Stimulated activated CD8-positive, alpha-beta memory T cell treated with anti-CD3 and anti-CD28 coated beads, Interleukin-15, amount 100 ng/mL, for 24 hours (primary cell): ENCODE measurements at regions not wholly inside any gene's neighbourhood (a gene's known extent, or its start where the extent isn't known, plus 50 kb on each side); places are given as distances from the start of the nearest gene placed in this dataset.
"Not testable (repeated sequence)": the region's sequence is repeated elsewhere in the genome, so short reads cannot be mapped to it uniquely, and the experiment has no call there.

Experiments used
- DNase-seq: peaks from one replicate; pipeline ENCODE4 v3.0.0-alpha.2; 2020; ENCODE audit warnings: low read depth

DNA sequence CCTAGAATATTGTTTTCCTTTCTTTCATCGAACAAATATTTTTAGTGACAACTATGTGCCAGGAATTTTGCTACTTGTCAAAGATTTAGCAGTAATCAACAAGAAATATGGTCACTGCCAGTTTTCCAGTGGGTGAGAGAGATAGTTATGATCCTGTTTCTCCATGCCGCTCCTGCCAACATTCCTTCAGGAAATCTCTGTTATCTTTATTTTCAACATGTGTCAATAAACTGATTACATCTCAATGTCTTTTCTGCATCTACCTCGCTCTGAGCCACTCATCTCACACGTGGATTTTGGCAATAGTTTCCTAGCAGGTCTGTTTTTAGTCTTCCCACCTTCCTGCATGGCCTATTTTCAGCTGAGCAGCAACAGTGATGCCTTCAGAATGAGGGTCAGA is 650.0 kb upstream of the STXBP6 start:
- no peak for DNase-seq

DNA sequence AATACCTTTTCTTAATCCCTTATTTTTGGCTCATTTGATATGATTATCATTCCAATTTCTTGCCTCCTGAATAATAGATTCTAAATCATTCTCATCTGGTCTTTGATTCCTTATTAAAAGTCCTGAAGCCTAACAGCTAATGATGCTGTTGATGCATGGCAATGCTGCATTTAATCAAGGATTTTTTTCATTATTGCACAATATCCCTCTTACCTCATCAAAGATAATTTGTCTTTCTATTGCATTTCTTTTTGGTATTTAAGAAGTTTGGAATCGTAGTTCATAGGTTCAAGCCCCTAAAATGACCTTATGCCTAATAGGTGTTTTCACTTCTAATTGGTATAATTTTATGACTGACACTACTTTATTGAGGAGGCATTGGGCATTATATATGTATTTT is 648.2 kb upstream of the STXBP6 start:
- no peak for DNase-seq

DNA sequence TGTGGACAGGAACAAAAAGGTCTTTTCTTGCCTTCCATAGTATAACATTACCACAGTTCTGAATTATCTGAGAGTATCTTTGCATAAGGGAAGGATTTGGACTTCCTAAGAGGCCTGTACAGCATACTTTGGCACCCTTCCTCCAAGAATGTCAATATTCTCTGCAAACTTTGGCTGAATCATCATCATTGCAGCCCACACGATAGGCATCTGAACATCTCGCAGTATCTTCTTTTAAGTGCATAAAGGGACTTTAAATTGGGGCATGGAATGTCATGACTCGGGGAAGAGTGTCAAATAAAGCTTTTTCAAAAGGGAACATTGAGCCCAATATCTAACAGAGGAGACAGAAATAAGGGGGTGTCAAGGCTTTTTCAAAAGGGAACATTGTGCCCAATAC is 646.2 kb upstream of the STXBP6 start:
- no peak for DNase-seq

DNA sequence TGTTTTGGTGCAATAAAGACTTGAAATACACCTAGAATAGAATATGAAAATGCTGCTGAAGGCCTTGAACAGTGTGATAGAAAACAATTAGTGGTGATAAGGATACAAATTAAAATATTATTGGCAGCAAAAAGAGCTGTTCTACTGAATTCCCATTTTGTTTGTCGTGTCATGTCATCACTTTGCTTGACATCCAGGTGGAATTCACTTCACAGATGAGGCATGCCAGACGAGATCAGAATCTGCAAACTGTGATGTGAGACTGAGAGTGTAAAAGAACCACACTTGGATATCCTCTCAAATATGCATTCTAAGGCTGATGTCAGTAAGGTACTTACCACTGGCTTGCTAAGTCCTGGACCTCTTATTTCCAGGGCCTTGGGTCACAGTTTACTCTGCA is 635.1 kb upstream of the STXBP6 start:
- DNase-seq, result no peak

DNA sequence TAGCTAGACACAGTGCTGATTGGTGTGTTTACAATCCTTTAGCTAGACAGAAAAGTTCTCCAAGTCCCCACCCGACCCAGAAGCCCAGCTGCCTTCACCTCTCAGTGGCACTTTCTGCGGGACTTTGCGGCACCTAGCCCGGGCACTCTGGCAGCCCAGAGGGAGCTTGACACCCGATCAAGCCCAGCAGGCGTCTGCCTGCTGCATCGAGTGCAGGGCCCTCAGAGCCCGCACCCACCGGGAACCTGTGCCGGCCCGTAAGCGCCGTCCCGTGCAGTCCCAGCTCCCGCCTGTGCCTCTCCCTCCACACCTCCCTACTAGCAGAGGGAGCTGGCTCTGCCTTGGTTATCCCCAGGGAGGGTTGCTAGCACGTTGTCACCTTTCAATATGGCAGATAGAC is 631.0 kb upstream of the STXBP6 start:
- DNase-seq, result no peak

DNA sequence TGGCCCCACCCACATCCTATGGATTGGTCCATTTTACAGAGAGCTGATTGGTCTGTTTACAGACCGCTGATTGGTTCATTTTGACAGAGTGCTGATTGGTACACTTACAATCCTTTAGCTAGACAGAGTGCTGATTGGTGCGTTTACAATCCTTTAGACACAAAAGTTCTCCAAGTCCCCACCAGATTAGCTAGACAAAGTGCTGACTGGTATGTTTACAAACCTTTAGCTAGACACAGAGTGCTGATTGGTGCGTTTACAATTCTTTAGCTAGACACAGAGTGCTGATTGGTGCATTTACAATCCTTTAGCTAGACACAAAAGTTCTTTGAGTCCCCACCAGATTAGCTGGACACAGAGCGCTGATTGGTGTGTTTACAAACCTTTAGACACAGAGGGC is 630.6 kb upstream of the STXBP6 start:
- DNase-seq, result not testable (repeated sequence)

DNA sequence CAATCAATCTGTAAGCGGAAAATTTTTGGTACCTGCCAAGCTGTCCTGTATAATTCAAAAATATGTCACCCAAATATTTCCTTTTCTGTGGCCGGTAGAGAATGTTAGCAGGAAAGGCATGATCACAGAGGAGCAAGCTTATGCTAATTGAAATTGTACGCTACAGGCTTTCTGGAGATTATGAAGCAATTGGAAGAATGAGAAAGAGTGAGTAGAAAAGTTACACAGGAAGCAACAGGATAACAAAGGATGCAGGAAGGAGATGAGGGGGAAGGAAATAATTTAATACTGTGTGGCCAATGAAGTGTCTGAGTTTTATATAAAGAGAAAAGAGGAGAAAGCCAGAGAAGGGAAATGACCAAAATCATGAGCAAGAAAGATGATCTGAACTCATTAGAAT is 627.2 kb upstream of the STXBP6 start:
- DNase-seq, result no peak

DNA sequence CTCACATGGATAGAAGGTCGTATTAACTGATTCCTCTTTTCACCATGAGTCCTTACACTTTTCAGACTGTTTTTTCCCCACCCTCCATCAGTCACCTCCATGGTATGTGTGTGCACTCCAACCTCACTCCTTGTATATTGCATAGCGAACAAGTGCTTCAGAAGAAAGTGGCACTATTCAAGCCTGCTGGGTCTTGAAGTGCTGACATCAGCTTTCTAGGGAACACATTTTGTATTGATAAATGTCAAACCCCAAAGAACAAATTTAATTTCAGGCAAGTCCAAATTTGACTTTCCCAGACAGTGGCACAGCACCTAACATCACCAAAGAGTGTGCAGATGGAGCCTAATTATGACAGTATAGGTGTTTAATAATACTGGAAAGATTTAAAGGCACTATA is 617.4 kb upstream of the STXBP6 start:
- DNase-seq, result no peak

DNA sequence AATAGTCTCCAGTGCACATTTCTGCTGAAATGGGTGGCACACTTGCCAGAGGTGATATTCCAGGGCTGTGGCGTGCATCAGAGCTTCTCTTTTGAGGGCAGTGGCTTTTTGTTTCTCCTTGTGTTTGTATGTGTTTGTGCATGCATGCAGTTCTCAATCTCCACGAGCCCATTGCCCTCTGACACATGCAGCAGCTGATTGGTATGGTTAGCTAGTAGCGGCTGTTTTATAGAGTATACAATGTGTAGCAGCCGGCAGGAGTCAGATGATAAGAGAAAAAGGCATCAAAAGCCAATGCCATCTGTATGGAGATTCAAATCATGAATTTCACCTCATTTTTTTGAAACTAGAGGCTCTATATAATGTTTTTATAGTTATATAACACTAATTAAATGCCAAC is 616.9 kb upstream of the STXBP6 start:
- DNase-seq, result no peak

DNA sequence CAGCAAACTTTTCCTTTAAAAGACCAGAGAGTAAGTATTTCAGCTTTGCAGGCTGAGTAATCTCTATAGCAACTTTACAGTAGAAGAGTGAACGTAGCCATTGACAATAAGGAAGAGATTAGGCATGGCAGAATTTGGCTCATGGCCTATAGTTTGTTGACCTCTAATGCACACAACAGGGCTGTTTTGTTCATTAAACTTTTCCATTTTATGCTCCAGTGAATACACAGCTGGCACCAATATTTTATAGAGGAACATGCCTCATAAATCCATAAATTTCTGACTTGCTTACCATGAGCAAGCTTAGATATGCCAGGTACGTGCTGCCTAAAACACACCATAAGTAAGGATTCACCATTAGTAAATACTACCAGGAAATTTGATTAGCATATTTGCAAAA is 609.0 kb upstream of the STXBP6 start:
- DNase-seq, result no peak

DNA sequence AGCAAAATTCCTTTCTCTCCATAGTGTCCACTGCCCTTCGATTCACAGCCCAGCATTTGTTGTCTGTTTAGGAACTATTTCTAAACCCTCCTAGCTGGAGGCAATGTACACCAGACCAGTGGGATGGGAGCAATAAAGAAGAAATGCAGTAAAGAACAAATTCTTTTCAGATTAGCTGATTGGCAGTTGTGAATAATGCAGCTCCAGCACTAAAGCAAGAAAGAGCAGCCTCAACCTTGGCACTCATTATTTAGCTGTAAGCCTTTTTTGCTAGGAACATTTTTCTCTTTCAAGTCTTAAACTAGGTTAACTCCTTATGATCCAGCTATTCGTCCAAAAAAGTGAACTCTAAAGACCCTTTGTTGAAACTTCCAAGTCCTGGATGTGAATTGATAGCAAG is 580.5 kb upstream of the STXBP6 start:
- no peak for DNase-seq

DNA sequence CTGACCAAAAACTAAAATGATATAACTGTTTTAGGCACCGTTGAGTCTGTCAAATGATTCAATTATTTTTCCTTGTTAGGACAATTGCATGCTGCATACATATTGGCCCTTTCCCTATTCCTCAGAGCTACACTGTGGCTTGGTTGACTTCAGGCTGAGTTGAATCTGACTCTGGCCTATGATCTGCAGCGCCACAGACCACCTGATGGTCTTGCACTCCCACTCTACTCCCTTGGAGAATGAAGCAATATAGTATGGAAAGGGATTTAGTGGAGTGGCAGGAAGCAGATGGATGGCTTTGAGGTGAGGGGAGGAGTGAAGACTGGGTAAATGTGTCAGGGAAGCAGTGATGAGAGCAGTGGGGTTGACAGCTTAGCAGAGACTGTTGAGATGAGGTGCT is 579.0 kb upstream of the STXBP6 start:
- no peak for DNase-seq

DNA sequence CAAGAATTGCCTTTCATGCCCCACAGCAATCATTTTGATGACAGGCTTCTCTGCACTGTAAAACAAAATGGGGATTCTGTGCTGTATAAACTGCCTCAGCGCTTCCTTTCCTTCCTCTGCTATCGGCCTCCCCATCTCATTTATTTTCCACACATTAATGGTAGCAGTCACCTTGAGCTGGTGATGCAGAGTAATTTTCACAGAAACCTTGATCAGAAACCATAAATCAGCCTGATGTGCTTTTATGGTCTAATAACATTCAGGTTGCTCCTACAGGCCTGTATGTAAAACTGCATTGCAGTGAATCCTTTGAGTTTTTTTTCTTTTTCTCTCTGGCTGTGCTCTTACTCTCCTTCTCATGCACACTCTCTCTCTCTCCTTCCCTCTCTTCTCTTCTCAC is 578.4 kb upstream of the STXBP6 start:
- DNase-seq, result no peak

DNA sequence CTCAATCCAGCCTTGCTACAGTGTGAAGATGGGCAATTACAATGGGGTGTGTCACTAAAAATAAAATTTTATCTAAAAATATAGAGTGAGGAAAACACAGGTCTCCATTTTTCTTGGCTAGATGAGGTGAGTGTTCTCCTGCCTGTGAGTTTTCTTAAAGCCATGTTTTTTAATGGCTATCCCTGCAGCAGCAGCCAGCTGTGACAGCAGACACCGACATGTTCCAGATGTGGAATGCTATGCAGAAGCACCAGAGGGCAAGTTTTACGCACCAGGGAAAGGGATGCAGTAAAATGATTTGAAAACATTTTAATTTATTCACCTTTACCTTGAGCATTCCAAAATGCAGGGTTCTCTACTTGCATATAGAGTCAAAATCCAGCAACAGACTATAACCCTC is 577.0 kb upstream of the STXBP6 start:
- DNase-seq, result no peak

DNA sequence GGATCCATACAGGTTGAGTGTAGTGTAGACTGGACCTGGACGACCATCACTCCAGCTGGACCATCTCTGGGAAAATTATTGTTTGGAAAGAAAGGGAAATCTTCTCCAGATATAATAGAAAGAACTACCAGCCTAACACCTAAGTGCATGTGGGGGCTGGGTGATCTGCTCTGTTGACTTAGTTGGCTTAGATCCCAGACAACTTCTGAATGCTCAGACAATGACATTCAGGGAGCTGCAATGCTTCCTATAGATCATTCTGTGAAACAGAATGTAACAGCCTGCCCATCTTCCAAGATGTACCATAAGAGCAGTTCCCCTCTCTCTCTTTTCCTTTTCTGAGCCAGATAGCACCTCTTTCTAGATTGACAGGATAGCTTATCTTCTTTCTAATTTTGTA is 572.8 kb upstream of the STXBP6 start:
- DNase-seq, result no peak

DNA sequence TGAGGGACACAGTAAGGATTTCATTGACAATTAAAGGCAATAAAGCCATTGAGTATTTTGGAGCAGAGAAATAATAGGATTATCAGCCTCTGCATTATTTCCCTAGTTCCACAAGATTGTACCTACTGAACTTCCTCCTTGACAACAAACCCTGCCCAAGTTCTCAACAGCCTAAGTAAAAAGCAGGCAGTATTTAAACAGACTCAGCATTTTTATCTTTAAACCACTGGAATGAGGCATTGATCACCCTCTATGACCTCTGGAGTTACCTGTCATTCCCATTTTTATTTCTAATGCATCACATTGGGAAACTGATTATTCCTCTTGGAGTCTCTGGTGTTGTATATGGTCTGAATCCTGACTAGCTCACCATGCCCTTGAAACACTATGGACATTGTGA is 570.6 kb upstream of the STXBP6 start:
- no peak for DNase-seq

DNA sequence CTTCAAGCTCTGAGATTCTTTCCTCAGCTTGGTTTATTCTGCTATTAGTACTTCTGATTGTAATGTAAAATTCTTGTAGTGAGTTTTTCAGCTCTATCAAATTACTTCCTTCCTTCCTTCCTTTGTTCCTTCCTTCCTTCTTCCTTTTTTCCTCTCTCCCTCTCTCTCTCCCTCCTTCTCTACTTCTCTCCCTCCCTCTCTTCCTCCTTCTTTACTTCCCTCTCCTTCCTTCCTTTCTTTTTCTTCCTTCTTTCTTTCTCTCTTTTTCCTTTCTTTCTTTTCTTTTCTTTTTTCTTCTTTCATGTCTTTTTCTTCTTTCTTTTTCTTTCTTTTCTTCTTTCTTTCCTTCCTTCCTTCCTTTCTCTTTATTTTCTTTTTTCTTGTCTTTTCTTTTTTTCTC is 565.2 kb upstream of the STXBP6 start:
- DNase-seq, result no peak

DNA sequence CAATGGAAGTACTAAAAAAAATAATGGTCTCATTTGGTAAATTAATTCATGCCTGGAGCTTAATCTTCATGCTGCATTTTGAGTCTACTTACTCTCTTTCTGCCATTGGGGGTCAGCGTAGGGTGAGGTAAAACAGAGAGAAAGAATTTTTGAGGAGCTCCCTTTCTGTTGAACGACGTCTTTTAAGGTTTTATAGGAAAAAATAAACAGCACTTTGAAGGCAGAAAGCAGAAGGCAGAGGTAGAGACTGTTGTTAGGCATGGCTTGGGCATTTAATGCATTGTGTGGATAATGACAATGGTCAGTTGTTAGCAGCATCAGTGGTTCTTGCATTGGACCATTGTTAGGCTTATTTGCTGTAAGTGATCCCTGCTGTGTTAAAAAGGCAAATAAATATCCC is 557.2 kb upstream of the STXBP6 start:
- no peak for DNase-seq

DNA sequence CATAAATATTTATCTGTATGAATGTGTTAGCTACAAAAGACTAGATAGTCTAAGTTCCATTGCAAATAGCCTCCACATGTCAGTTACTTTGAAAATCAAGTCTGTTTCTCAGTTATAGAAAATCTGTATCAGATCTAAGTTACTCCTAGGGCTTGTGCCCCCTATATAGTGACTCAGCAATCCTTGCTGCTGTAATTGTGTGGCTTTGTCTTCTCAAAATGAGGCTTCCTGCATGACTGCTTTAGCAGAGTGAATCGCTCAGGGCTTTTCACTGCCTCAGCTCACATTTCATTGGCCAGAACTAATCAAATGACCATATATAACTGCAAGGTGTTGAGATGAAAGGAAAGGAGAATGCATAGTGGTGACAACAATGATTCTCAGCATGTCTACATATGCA is 552.2 kb upstream of the STXBP6 start:
- DNase-seq, result no peak

DNA sequence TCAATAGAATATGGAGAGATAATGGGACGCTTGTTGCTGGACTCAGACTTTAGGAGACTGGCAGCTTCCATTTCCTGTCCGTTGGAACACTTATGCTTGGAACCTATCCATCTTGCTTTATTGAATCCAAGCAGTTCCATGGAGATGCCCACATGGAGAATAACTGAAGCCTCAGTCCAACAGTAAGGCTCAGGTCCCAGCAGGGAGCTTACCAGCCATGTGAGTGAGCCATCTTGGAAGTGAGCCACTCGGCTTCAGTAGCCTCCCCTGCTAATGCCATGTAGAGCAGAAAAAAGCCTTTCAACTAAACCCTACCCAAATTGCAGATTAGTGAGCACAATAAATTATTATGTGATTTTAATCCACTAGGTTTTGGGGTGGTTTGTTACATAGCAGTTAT is 538.8 kb upstream of the STXBP6 start:
- no peak for DNase-seq

DNA sequence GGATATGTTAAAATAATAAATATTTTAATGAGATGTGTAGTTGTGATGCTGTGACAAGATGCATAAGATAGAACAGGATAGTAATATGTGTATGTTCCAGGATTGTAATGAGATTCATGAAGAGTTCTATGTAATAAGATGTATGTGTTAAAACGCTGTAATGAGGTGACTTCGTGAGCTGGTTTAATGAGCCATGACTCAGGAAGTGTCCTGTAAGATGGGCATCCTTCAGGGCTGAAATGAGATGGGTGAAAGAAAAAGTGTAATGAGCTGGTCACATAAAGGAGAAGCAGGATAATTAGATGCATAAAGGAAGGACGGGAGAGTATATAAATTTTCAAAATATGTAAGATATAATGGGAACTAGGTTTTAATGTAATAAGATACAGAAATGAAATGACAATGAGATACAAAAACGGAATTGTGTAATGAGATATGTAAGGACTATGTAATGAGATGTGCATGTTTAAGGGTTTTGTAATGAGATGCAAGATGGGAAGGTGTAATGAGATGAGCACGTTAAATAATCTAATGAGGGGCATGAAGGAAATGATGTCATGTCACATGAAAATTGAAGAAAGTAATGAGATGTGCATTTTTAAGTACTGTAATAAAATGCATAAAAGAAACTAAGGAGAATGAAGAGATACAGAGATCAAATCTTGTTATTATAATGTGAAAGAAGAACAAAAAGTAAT is 524.8 kb upstream of the STXBP6 start:
- DNase-seq, result no peak

DNA sequence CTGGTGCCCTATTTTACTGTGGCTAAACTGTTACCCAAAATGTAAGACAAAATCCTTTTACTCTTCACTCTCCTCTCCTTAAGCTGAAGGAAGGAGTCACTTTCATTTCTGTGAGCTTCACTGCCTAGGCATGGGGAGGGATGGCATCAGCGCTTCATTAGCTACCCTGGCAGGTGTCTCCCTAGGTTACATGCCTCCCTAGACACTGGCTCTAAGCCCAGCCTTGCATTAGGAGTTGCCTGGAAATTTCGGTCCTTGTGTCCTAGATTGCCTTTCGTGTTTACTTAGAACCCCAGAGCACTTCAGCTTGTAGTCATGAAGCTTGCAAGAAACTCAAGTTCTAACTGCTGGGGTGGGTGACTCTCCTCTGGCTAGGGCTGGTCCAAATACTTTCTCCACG is 520.5 kb upstream of the STXBP6 start:
- DNase-seq, result no peak

DNA sequence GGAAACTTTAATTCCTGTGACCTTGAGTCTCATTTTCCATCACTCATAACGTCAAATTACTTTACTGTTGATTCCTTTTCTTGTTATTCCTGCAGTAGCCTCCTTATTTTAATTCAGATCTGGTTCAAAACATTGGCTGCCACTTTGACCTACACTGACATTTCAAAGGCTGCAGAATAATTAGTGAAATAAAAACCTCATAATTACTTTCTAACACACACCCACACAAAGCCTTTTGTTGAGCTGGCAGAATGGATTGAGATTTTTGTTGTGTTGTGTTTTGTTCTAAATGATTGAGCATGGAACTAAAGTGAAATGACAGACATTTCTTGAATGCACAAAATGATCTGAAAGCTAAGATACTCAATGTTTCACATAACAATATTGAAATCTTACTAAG is 507.5 kb upstream of the STXBP6 start:
- DNase-seq, result no peak

DNA sequence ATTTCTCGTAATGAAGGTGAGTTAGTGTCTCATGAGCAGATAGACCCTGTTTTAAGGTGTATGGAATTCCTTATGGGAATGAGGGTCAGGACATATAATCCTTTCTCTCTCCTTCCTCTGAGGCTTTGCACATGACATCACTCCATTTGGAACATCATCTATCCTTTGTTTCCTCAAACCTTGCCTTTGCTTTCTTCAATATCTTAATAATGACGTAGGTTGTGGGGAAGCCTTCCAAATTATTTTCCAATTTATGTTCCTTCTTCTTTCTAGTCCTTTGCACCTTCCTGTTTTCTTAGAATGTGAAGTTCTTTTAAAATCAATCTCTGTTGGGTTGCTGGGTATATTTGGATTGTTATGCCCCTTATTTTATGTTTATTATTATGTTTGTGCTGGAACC is 502.9 kb upstream of the STXBP6 start:
- DNase-seq, result no peak

DNA sequence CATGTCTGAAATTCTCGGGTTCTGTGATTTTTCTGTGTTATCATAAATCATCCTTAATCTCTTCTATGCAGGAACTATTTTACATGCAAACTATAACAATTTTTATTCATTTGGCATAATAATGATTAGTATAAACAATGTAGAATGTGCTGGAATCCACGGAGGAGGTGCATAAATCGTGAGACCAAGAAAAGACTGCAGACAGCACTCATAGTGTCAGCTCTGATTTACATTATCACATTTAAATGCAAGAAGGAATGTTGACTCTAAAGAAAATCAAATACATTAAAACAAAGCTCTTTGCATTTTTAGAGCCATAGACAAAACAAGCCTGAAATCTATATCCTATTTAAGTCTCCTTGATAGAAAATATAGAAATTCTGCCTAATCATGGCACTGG is 501.7 kb upstream of the STXBP6 start:
- no peak for DNase-seq
